H1 (cell line): ENCODE measurements at regions not wholly inside any gene's neighbourhood (a gene's known extent, or its start where the extent isn't known, plus 50 kb on each side); places are given as distances from the start of the nearest gene placed in this dataset.

Experiments
- CTCF ChIA-PET: fragments of 300-600 bp; sonication (Branson Sonifier 250); formaldehyde crosslinking; loops from one replicate; lab custom pipeline; 2021; ENCODE audit not compliant: partially characterized antibody; lab: Charles Lee
- POLR2A ChIA-PET: fragments of 300-600 bp; sonication (Branson Sonifier 250); formaldehyde crosslinking; loops from one replicate; lab custom pipeline; 2021; ENCODE audit warnings: inconsistent platforms; ENCODE audit not compliant: partially characterized antibody; lab: Charles Lee
- DNase-seq, 2 experiments: peaks; one replicate each; pipeline versions ENCODE4 v3.0.0 to v3.0.0-alpha.2; 2010 to 2022; ENCODE audit warnings: low spot score in 2 of 2, low read depth in 1 of 2, mixed read lengths in 1 of 2
- FAIRE-seq: peaks from 2 replicates; lab custom pipeline; 2011; peaks lifted over from hg19 to GRCh38; lab: Jason Lieb, UNC
- H2AFZ ChIP-seq: 2 replicates; pipeline ENCODE4 v1.8.1; 2012; ENCODE audit warnings: low read length, inconsistent platforms
- H2AK5ac ChIP-seq: 2 replicates; pipeline ENCODE4 v1.6.1; 2013; ENCODE audit warnings: low read depth, low read length
- H2BK120ac ChIP-seq: replicated peaks from 2 replicates; pipeline ENCODE3; 2013; ENCODE audit warnings: low read depth, low read length, inconsistent platforms
- H2BK12ac ChIP-seq: 2 replicates; pipeline ENCODE4 v1.6.1; 2013; ENCODE audit warnings: low read depth, low read length
- H2BK15ac ChIP-seq: 2 replicates; pipeline ENCODE4 v1.6.1; 2013; ENCODE audit warnings: low read length
- H2BK20ac ChIP-seq: 2 replicates; pipeline ENCODE4 v1.6.1; 2013; ENCODE audit warnings: low read length
- H2BK5ac ChIP-seq: 2 replicates; pipeline ENCODE4 v1.6.1; 2013; ENCODE audit warnings: low read depth, low read length
- H3K14ac ChIP-seq: 2 replicates; pipeline ENCODE4 v1.6.1; 2013; ENCODE audit warnings: inconsistent platforms; ENCODE audit not compliant: insufficient read length
- H3K18ac ChIP-seq: 2 replicates; pipeline ENCODE4 v1.6.1; 2013; ENCODE audit warnings: low read length; ENCODE audit errors: extremely low read depth
- H3K23ac ChIP-seq: 2 replicates; pipeline ENCODE4 v1.6.1; 2013; ENCODE audit warnings: inconsistent platforms; ENCODE audit not compliant: insufficient read length
- H3K23me2 ChIP-seq: 2 replicates; pipeline ENCODE4 v1.6.1; 2013; ENCODE audit warnings: low read depth, low read length
- H3K27ac ChIP-seq: 2 replicates; pipeline ENCODE4 v1.6.1; 2011; ENCODE audit warnings: low read depth, low read length, inconsistent platforms
- H3K27me3 ChIP-seq, 4 experiments: replicated peaks in 1 of 4; 1 replicate in 1 of 4; 2 replicates in 3 of 4; pipeline versions ENCODE4 v1.6.1 to v1.8.1; 2011 to 2013; ENCODE audit warnings: low read length in 3 of 4, mild to moderate bottlenecking in 3 of 4, inconsistent platforms in 2 of 4, mixed read lengths in 2 of 4, moderate library complexity in 1 of 4; ENCODE audit not compliant: control insufficient read depth in 3 of 4, insufficient read depth in 3 of 4; ENCODE audit errors: extremely low read depth in 1 of 4
- H3K36me3 ChIP-seq, 4 experiments: 2 replicates each; pipeline versions ENCODE4 v1.6.1 to v1.8.1; 2011 to 2013; ENCODE audit warnings: mild to moderate bottlenecking in 4 of 4, low read length in 3 of 4, moderate library complexity in 2 of 4, control low read depth in 1 of 4, inconsistent platforms in 1 of 4; ENCODE audit not compliant: insufficient read depth in 4 of 4, control insufficient read depth in 2 of 4
- H3K4ac ChIP-seq: replicated peaks from 2 replicates; pipeline ENCODE3; 2013; ENCODE audit warnings: low read length, low read depth, mixed read lengths, inconsistent platforms; ENCODE audit not compliant: insufficient read length
- H3K4me1 ChIP-seq, 4 experiments: replicated peaks in 1 of 4; 1 replicate in 1 of 4; 2 replicates in 3 of 4; pipeline versions ENCODE4 v1.6.1 to v1.8.1; 2011 to 2013; ENCODE audit warnings: low read length in 3 of 4, inconsistent platforms in 2 of 4, mixed read lengths in 1 of 4; ENCODE audit not compliant: insufficient read depth in 4 of 4, control insufficient read depth in 3 of 4
- H3K4me2 ChIP-seq, 2 experiments: 2 replicates each; pipeline versions ENCODE4 v1.6.1 to v1.8.1; 2011 to 2013; ENCODE audit warnings: low read depth in 2 of 2, low read length in 2 of 2, control low read depth in 1 of 2, inconsistent platforms in 1 of 2, mild to moderate bottlenecking in 1 of 2; ENCODE audit not compliant: insufficient read depth in 1 of 2
- H3K4me3 ChIP-seq, 4 experiments: fragments of 200-600, 300-600 bp in 1 of 4; sonication (generic), shearing (Covaris generic), sonication (Bioruptor Twin) in 1 of 4; 2 replicates each; pipeline versions ENCODE4 v1.5.1 to v1.8.1; 2011 to 2016; ENCODE audit warnings: low read length in 4 of 4, low read depth in 3 of 4, control low read depth in 2 of 4, inconsistent platforms in 2 of 4, mild to moderate bottlenecking in 2 of 4, mixed read lengths in 1 of 4, moderate library complexity in 1 of 4; ENCODE audit not compliant: insufficient read depth in 2 of 4; ENCODE audit errors: extremely low read depth in 1 of 4
- H3K56ac ChIP-seq: replicated peaks from 2 replicates; pipeline ENCODE3; 2013; ENCODE audit warnings: low read depth, mild to moderate bottlenecking, mixed read lengths, low read length, inconsistent platforms; ENCODE audit not compliant: insufficient read length
- H3K79me1 ChIP-seq: 2 replicates; pipeline ENCODE4 v1.6.1; 2013; ENCODE audit warnings: low read depth, low read length, control low read depth
- H3K79me2 ChIP-seq, 2 experiments: 2 replicates each; pipeline versions ENCODE4 v1.6.1 to v1.8.1; 2012 to 2013; ENCODE audit warnings: low read length in 2 of 2, mild to moderate bottlenecking in 2 of 2, inconsistent platforms in 1 of 2; ENCODE audit not compliant: insufficient read depth in 2 of 2, control insufficient read depth in 1 of 2
- H3K9ac ChIP-seq, 4 experiments: replicated peaks in 1 of 4; 1 replicate in 1 of 4; 2 replicates in 3 of 4; pipeline versions ENCODE4 v1.6.1 to v1.8.1; 2011 to 2013; ENCODE audit warnings: low read depth in 3 of 4, low read length in 3 of 4, control low read depth in 2 of 4, mild to moderate bottlenecking in 2 of 4, moderate library complexity in 2 of 4, inconsistent platforms in 1 of 4; ENCODE audit errors: extremely low read depth in 1 of 4
- H3K9me3 ChIP-seq, 2 experiments: 2 replicates each; pipeline versions ENCODE4 v1.6.1 to v1.8.1; 2012 to 2013; ENCODE audit warnings: mild to moderate bottlenecking in 2 of 2, moderate library complexity in 2 of 2, control low read depth in 1 of 2, inconsistent platforms in 1 of 2, low read depth in 1 of 2, low read length in 1 of 2, mixed read lengths in 1 of 2; ENCODE audit not compliant: insufficient read depth in 2 of 2
- H4K20me1 ChIP-seq, 2 experiments: replicated peaks in 1 of 2; 2 replicates each; pipeline versions ENCODE3 to v1.8.1; 2011 to 2013; ENCODE audit warnings: inconsistent platforms in 2 of 2, low read length in 2 of 2, mild to moderate bottlenecking in 1 of 2; ENCODE audit not compliant: insufficient read depth in 2 of 2, control insufficient read depth in 1 of 2
- H4K5ac ChIP-seq: 2 replicates; pipeline ENCODE4 v1.6.1; 2013; ENCODE audit warnings: low read length, low read depth, mixed read lengths, inconsistent platforms; ENCODE audit not compliant: insufficient read length
- H4K8ac ChIP-seq: 2 replicates; pipeline ENCODE4 v1.8.0; 2013; ENCODE audit warnings: mild to moderate bottlenecking, moderate library complexity, low read length, inconsistent platforms; ENCODE audit not compliant: insufficient read depth; ENCODE audit errors: extremely low read depth
- H4K91ac ChIP-seq: replicated peaks from 2 replicates; pipeline ENCODE3; 2013; ENCODE audit warnings: low read length, mixed read lengths, inconsistent platforms; ENCODE audit not compliant: insufficient read length
- WGBS, 2 experiments: shearing (Covaris generic) in 1 of 2; methylation state at CpG; one replicate each; pipeline versions ENCODE4 v1.1.6 to v1.1.7; 2013 to 2015; ENCODE audit warnings: low lambda C conversion rate in 2 of 2, mixed read lengths in 2 of 2, inconsistent platforms in 1 of 2, low coverage in 1 of 2, missing lambda C conversion rate in 1 of 2; ENCODE audit not compliant: insufficient replicate concordance in 2 of 2, insufficient coverage in 1 of 2, insufficient read length in 1 of 2; ENCODE audit errors: extremely low coverage in 1 of 2, missing lambda C conversion rate in 1 of 2; 5-methylcytosine and 5-hydroxymethylcytosine counted together

DNA sequence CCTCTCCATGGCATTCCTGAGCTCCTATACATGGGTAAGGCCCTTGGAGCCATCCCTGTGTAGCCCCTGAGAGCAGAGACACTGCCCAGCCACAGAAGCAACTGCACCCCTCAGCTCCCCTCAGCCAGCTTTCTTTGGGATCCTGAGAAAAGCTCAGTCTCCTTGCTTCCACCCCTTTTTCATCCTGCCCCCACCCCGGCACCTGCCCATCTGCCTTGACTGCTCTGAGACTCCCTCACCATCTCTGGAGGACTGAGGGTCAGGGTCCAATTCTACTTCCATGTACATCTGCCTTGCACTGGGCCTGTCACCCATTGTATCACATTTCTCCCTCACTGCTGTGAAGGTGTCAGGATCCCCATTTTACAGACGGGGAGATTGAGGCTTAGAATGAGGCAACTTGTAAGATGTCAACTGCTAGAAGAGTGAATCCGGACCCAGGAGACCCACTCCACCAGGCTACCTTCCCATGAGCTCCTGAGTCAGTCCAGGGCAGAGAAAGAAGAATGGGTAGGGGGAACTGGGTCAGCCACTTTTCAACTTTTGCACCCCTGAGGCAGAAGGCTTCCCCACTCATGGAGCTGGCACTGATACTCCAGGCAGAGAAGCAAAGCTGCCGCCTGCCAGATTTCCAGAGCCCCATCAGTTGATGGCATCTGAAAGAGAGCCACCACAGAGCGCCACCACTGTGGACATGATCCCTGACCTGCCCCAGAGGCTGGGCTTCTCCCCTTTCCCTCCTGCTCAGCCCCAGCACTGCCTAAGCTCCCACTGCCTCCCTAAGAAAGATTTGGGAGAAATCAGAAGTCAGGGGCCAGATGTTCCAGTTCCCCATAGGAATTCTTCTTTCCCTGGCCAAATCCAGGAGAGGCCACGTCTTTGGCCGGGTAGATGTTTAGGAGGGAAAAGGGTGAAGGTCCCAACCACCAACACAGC, 135.4 kb downstream of the TMEM132E start:
- H2AK5ac ChIP-seq = no peak overlapping the region
- POLR2A ChIA-PET = no interaction called here
- H2BK120ac ChIP-seq = no peak overlapping the region
- no peak overlapping the region for H4K91ac ChIP-seq
- no peak overlapping the region for H3K23ac ChIP-seq
- no peak overlapping the region for H3K18ac ChIP-seq
- H3K23me2 ChIP-seq = no peaks in the 10 kb centered on the region
- 93% methylated on average over 7 of the region's 7 CpGs; no CpG with 5 or more reads in 1 of the 2 experiments for WGBS, 2 experiments
- H3K9me3 ChIP-seq = no peaks in the 10 kb centered on the region
- H4K5ac ChIP-seq = no peak overlapping the region
- H3K4ac ChIP-seq = no peak overlapping the region
- H3K27ac ChIP-seq = no peak overlapping the region
- H3K79me2 ChIP-seq = no peaks in the 10 kb centered on the region
- H3K9ac ChIP-seq = no peak overlapping the region
- H4K8ac ChIP-seq = no peak overlapping the region
- no peak overlapping the region for H3K56ac ChIP-seq
- H2AFZ ChIP-seq = no peak overlapping the region
- DNase-seq (no peak), FAIRE-seq (no peak)
- H2BK15ac ChIP-seq = no peak overlapping the region
- H3K79me1 ChIP-seq = no peaks in the 10 kb centered on the region
- no peak overlapping the region for H2BK5ac ChIP-seq
- H3K4me3 ChIP-seq = no peak overlapping the region
- no peak overlapping the region for H3K4me2 ChIP-seq
- CTCF ChIA-PET = interaction anchor here (0.5 kb wide), 1 partner anchor 962 kb away, joined by 3 read pairs; no protein-coding TSS in a partner anchor
- H2BK12ac ChIP-seq = no peak overlapping the region
- H4K20me1 ChIP-seq = no peaks in the 10 kb centered on the region
- no peak overlapping the region for H3K14ac ChIP-seq
- H3K27me3 ChIP-seq = 0 out of 7 replicates have a peak, but pooled peaks cover 0 to 2% (median 0%) of the 10 kb centered on the region in 4 experiments
- no peaks in the 10 kb centered on the region for H3K36me3 ChIP-seq
- H3K4me1 ChIP-seq = no peaks in the 10 kb centered on the region; a peak in 1 of 7 replicates
- H2BK20ac ChIP-seq = no peak overlapping the region
